ENCODE measurements at regions not wholly inside any gene's neighbourhood (a gene's known extent, or its start where the extent isn't known, plus 50 kb on each side); places are given as distances from the start of the nearest gene placed in this dataset.

GRCh38 chr2:82656420-82656819, 1802.7 kb downstream of the SUCLG1 start:
- Histone ChIP-seq H3K27me3 (no peaks in the 10 kb centered on the region), H3K4me3 (no peak overlapping the region), H3K9me3 (no peaks in the 10 kb centered on the region), H3K27ac (no peak overlapping the region), H3K36me3 (no peaks in the 10 kb centered on the region), H3K4me1 (no peaks in the 10 kb centered on the region)
- no peak for DNase-seq
- TF ChIP-seq POLR2A (IDR thresholded peaks at IDR 0.05): no peak
- TF ChIP-seq, protein P1, sequence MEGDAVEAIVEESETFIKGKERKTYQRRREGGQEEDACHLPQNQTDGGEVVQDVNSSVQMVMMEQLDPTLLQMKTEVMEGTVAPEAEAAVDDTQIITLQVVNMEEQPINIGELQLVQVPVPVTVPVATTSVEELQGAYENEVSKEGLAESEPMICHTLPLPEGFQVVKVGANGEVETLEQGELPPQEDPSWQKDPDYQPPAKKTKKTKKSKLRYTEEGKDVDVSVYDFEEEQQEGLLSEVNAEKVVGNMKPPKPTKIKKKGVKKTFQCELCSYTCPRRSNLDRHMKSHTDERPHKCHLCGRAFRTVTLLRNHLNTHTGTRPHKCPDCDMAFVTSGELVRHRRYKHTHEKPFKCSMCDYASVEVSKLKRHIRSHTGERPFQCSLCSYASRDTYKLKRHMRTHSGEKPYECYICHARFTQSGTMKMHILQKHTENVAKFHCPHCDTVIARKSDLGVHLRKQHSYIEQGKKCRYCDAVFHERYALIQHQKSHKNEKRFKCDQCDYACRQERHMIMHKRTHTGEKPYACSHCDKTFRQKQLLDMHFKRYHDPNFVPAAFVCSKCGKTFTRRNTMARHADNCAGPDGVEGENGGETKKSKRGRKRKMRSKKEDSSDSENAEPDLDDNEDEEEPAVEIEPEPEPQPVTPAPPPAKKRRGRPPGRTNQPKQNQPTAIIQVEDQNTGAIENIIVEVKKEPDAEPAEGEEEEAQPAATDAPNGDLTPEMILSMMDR (IDR thresholded peaks at IDR 0.05): no peak

GRCh38 chr2:82652117-82652516, 1807.0 kb downstream of the SUCLG1 start:
- no peak for DNase-seq
- no peak for TF ChIP-seq POLR2A (IDR thresholded peaks at IDR 0.05)
- TF ChIP-seq, protein P1 (IDR thresholded peaks at IDR 0.05): no peak
- H3K27ac ChIP-seq: no peak overlapping the region
- H3K36me3 ChIP-seq: no peaks in the 10 kb centered on the region
- no peaks in the 10 kb centered on the region for H3K27me3 ChIP-seq
- no peaks in the 10 kb centered on the region for H3K4me1 ChIP-seq
- no peaks in the 10 kb centered on the region for H3K9me3 ChIP-seq
- H3K4me3 ChIP-seq: no peak overlapping the region

- Histone ChIP-seq H3K9me3 (no peaks in the 10 kb centered on the region), H3K36me3 (no peaks in the 10 kb centered on the region), H3K27ac (no peak overlapping the region), H3K27me3 (no peaks in the 10 kb centered on the region), H3K4me1 (no peaks in the 10 kb centered on the region), H3K4me3 (no peak overlapping the region)
- TF ChIP-seq, protein P1 (IDR thresholded peaks at IDR 0.05): no peak
- TF ChIP-seq POLR2A (IDR thresholded peaks at IDR 0.05): no peak
- no peak for DNase-seq
These were observed 1809.0 kb downstream of the SUCLG1 start for GRCh38 chr2:82650038-82650437.

- TF ChIP-seq, protein P1 (IDR thresholded peaks at IDR 0.05): no peak
- TF ChIP-seq POLR2A (IDR thresholded peaks at IDR 0.05): no peak
These were observed 1817.4 kb downstream of the SUCLG1 start for GRCh38 chr2:82641598-82642180.

DNA sequence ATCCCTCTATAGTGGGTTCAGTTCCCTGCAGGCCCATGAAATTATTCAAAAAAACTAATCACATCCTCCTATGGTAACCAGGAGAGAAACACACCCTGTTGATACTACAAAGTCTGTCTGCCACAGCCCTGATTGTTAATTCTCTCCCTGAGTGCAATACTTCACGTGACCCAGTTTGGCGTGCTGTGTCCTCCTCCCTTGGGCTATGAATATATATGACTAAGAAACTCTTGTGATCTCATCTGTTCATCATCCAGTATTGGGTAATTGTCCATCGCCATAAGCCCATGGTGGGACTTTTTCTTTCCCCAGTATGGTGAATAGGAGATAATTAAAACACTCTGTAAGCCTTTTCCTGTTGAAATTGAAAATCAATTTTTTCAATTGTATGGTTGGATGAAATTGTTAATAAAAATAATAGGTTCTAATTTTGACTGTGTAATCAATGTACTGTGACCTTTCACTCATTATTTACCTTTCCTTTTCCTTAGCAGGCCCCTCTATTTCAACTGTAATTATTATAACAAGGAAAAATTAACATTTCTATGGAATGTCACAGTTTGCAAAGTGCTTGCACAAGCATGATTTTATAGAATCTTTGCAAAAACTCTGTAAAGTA, 1822.6 kb downstream of the SUCLG1 start:
- no peaks in the 10 kb centered on the region for H3K9me3 ChIP-seq
- no peaks in the 10 kb centered on the region for H3K27me3 ChIP-seq
- H3K4me3 ChIP-seq: no peak overlapping the region
- no peak for DNase-seq
- H3K4me1 ChIP-seq: no peaks in the 10 kb centered on the region
- TF ChIP-seq POLR2A (IDR thresholded peaks at IDR 0.05): no peak
- TF ChIP-seq, protein P1 (IDR thresholded peaks at IDR 0.05): no peak
- H3K36me3 ChIP-seq: no peaks in the 10 kb centered on the region
- H3K27ac ChIP-seq: no peak overlapping the region

More at GRCh38 chr2:82641598-82642180, 1817.4 kb downstream of the SUCLG1 start:
- DNase-seq: no peak
- Histone ChIP-seq H3K4me1 (no peaks in the 10 kb centered on the region), H3K4me3 (no peak overlapping the region), H3K27ac (no peak overlapping the region), H3K27me3 (no peaks in the 10 kb centered on the region), H3K9me3 (no peaks in the 10 kb centered on the region), H3K36me3 (no peaks in the 10 kb centered on the region)
